Panc1 (cell line): ENCODE measurements at regions not wholly inside any gene's neighbourhood (a gene's known extent, or its start where the extent isn't known, plus 50 kb on each side); places are given as distances from the start of the nearest gene placed in this dataset.

Source experiments
- ATAC-seq: fragments of 200-7000 bp; cut with Tn5 transposase; 2 replicates; pipeline ENCODE4 v1.9.1; 2020; ENCODE audit warnings: mild to moderate bottlenecking, moderate library complexity
- BruUV-seq: library from RNA; stranded (reverse); fragments of 400-500 nt; replicated peaks from 2 replicates; lab custom pipeline; 2021; lab: Mats Ljungman, UMichigan
- CTCF ChIA-PET: fragments of 300-600 bp; sonication (Branson Sonifier 250); formaldehyde crosslinking; loops from one replicate; lab custom pipeline; 2022; ENCODE audit warnings: antibody characterized with exemption; lab: Charles Lee
- POLR2A ChIA-PET: fragments of 300-600 bp; sonication (Branson Sonifier 250); formaldehyde crosslinking; loops from one replicate; lab custom pipeline; 2022; ENCODE audit warnings: antibody characterized with exemption; lab: Charles Lee
- DNase-seq: peaks from one replicate; pipeline ENCODE4 v3.0.0-alpha.2; 2010; ENCODE audit warnings: low read depth, low spot score
- H3K27ac ChIP-seq: 2 replicates; pipeline ENCODE4 v1.5.1; 2011; ENCODE audit warnings: mild to moderate bottlenecking, low read length, inconsistent platforms
- H3K27me3 ChIP-seq: fragments of 200-500 bp; sonication (Bioruptor generic); 2 replicates; pipeline ENCODE4 v1.6.0; 2014; ENCODE audit warnings: low read length, inconsistent platforms; ENCODE audit not compliant: control insufficient read depth, insufficient read depth
- H3K36me3 ChIP-seq: fragments of 200-500 bp; sonication (Bioruptor generic); 2 replicates; pipeline ENCODE4 v1.5.1; 2014; ENCODE audit warnings: inconsistent platforms, mild to moderate bottlenecking, low read length, moderate library complexity; ENCODE audit not compliant: control insufficient read depth, insufficient read depth
- H3K4me1 ChIP-seq: 2 replicates; pipeline ENCODE4 v1.5.1; 2011; ENCODE audit warnings: inconsistent platforms, mild to moderate bottlenecking, low read length, moderate library complexity; ENCODE audit not compliant: control insufficient read depth, insufficient read depth
- H3K4me3 ChIP-seq, 2 experiments: 2 replicates each; pipeline ENCODE4 v1.5.1; 2011 to 2012; ENCODE audit warnings: low read depth in 2 of 2, low read length in 2 of 2, mild to moderate bottlenecking in 2 of 2, inconsistent platforms in 1 of 2, moderate library complexity in 1 of 2
- H3K9me3 ChIP-seq: fragments of 200-500 bp; sonication (Bioruptor generic); 2 replicates; pipeline ENCODE4 v1.5.1; 2014; ENCODE audit warnings: low read depth, mild to moderate bottlenecking, inconsistent platforms, low read length, moderate library complexity; ENCODE audit not compliant: control insufficient read depth, insufficient read depth
- CTCF ChIP-seq: fragments of 450-650 bp; IDR thresholded peaks from 2 replicates; pipeline ENCODE4 v1.5.1; 2017; ENCODE audit warnings: mild to moderate bottlenecking
- POLR2AphosphoS5 ChIP-seq: IDR thresholded peaks from 2 replicates; pipeline ENCODE4 v1.6.1; 2012; ENCODE audit warnings: mild to moderate bottlenecking, low read depth, low read length, moderate library complexity
- REST ChIP-seq, 2 experiments: IDR thresholded peaks; 2 replicates each; pipeline ENCODE4 v1.6.1; 2011 to 2012; ENCODE audit warnings: low read depth in 2 of 2, control low read depth in 1 of 2, low read length in 1 of 2, mild to moderate bottlenecking in 1 of 2, moderate library complexity in 1 of 2; ENCODE audit not compliant: insufficient read depth in 1 of 2
- SIN3A ChIP-seq: IDR thresholded peaks from 2 replicates; pipeline ENCODE4 v1.6.1; 2012; ENCODE audit warnings: low read depth, mild to moderate bottlenecking, low read length, moderate library complexity, borderline replicate concordance; ENCODE audit not compliant: insufficient read depth
- TCF7L2 ChIP-seq: IDR thresholded peaks from 2 replicates; pipeline ENCODE4 v1.6.1; 2011; ENCODE audit warnings: mild to moderate bottlenecking, low read depth, low read length, inconsistent platforms
- in situ Hi-C: cut with HindIII; loops from 2 replicates; pipeline ENCODE4 v1.10.0; 2016; ENCODE audit warnings: low sequenced_read_pairs, low pct_unique_long_range_greater_than_20kb
- intact Hi-C: fragments of 100-400 bp; cut with micrococcal nuclease; formaldehyde crosslinking; loops from one replicate; pipeline ENCODE4 v1.10.0; 2022; ENCODE audit not compliant: unreplicated experiment

GRCh38 chr19:13639342-13639929 is 124.9 kb upstream of the MRI1 start:
- Histone ChIP-seq H3K4me3 (no peak overlapping the region), H3K27ac (no peak overlapping the region), H3K4me1 (no peaks in the 10 kb centered on the region), H3K36me3 (no peaks in the 10 kb centered on the region), H3K9me3 (no peaks in the 10 kb centered on the region), H3K27me3 (no peaks in the 10 kb centered on the region)
- no TSS peak for BruUV-seq
- TF ChIP-seq SIN3A = no peak
- TF ChIP-seq REST (IDR thresholded peaks at IDR 0.05; ENCODE audit: insufficient read depth in 1 of 2, low read depth in 2 of 2, low read length in 1 of 2) = no peak
- TF ChIP-seq TCF7L2 = no peak
- no peak for TF ChIP-seq CTCF
- no peak for TF ChIP-seq POLR2AphosphoS5
- in situ Hi-C loops = no loop called here
- ChIA-PET POLR2A (no interaction called here), CTCF (no interaction called here)
- no peak for ATAC-seq
- DNase-seq = no peak
- intact Hi-C loops = no loop called here

GRCh38 chr19:13637664-13638063 is 126.7 kb upstream of the MRI1 start:
- DNase-seq (no peak), ATAC-seq (peak; percentile 56; the same call in 1 of the 2 replicates)
- BruUV-seq = no TSS peak
- no peak overlapping the region for H3K27ac ChIP-seq
- intact Hi-C loops (no loop called here), in situ Hi-C loops (no loop called here)
- H3K27me3 ChIP-seq = no peaks in the 10 kb centered on the region
- no peaks in the 10 kb centered on the region for H3K4me1 ChIP-seq
- TF ChIP-seq POLR2AphosphoS5 (no peak), SIN3A (no peak), TCF7L2 (no peak), REST (IDR thresholded peaks at IDR 0.05; ENCODE audit: insufficient read depth in 1 of 2, low read depth in 2 of 2, low read length in 1 of 2) (no peak), CTCF (no peak)
- no peaks in the 10 kb centered on the region for H3K9me3 ChIP-seq
- POLR2A ChIA-PET = no interaction called here
- CTCF ChIA-PET = no interaction called here
- H3K36me3 ChIP-seq = no peaks in the 10 kb centered on the region
- H3K4me3 ChIP-seq = no peak overlapping the region
